GM10266 (cell line): ENCODE measurements at regions not wholly inside any gene's neighbourhood (a gene's known extent, or its start where the extent isn't known, plus 50 kb on each side); places are given as distances from the start of the nearest gene placed in this dataset.

Source experiments
- DNase-seq: peaks from one replicate; pipeline ENCODE4 v3.0.0; 2012; ENCODE audit errors: extremely low spot score
- TF ChIP-seq, protein P1 (sequence below): IDR thresholded peaks from 2 replicates; pipeline ENCODE4 v1.5.1; 2012; ENCODE audit warnings: mild to moderate bottlenecking, low read depth; ENCODE audit not compliant: control insufficient read depth, insufficient read depth; ENCODE audit errors: missing control alignments

DNA sequence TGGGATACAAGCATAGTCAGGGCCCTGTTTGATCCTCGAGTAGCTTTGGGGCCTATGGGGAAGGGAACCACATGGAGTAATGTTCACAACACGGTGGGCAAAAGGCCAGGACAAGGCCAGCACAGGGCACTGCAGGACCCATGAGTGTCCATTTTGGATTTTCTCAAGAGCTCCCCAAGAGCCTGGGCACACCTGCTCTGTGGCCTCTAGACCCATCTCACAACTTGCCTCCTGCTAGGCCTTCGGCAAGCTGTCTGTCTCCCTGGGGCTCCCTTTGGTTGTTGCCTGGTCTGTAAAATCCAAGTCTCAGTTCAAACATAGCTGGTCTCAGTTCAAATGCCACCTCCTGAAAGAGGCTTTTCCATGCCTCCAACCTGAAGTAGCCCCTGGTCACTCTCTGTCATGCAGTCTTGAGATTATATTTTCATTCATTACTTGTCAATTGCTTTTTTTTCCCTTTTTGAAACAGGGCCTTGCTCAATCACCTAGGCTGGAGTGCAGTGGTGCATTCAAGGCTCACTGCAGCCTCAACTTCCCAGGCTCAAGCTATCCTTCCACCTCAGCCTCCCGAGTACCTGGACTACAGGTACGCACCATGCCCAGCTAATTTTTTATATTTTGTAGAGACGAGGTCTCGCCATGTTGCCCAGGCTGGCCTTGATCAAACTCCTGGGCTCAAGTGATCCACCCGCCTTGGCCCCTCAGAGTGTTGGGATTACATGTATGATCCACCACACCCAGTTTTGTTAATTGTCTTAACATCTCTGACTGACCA, 107.4 kb downstream of the MATN1 start:
- DNase-seq = no peak
- TF ChIP-seq, protein P1, sequence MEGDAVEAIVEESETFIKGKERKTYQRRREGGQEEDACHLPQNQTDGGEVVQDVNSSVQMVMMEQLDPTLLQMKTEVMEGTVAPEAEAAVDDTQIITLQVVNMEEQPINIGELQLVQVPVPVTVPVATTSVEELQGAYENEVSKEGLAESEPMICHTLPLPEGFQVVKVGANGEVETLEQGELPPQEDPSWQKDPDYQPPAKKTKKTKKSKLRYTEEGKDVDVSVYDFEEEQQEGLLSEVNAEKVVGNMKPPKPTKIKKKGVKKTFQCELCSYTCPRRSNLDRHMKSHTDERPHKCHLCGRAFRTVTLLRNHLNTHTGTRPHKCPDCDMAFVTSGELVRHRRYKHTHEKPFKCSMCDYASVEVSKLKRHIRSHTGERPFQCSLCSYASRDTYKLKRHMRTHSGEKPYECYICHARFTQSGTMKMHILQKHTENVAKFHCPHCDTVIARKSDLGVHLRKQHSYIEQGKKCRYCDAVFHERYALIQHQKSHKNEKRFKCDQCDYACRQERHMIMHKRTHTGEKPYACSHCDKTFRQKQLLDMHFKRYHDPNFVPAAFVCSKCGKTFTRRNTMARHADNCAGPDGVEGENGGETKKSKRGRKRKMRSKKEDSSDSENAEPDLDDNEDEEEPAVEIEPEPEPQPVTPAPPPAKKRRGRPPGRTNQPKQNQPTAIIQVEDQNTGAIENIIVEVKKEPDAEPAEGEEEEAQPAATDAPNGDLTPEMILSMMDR = no peak

- TF ChIP-seq, protein P1 = no peak
- DNase-seq = no peak
These were observed 108.1 kb downstream of the MATN1 start for GRCh38 chr1:30615076-30615795.

- no peak for DNase-seq
- TF ChIP-seq, protein P1 = no peak
These were observed 110.2 kb downstream of the MATN1 start for GRCh38 chr1:30613188-30613587.

DNA sequence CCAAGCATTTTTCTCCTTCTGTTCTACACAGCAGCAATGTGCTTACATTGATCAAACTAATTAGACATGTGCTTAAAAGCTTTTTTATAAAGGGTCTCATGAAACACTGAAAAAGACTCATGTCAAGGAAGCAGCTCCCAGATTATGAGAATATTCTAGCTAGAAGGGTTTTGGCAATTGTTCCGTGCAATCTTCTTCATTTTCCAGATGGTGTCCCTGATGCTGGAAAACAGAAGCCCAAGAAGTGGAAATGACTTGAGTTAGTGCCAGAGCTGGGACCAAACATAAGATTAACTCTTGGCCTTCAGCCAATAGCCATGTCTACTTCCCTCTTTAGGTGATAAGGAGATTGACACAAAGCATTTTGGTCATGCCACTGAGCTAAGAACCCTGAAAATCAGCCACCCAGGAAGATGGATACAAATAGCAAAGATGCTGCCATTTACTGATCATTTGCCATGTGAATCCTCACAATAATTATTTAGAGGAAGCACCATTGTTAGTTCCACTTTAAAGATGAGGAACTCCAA, 110.8 kb downstream of the MATN1 start:
- TF ChIP-seq, protein P1 = no peak
- no peak for DNase-seq

- TF ChIP-seq, protein P1 = no peak
- DNase-seq = no peak
These were observed 111.6 kb downstream of the MATN1 start for GRCh38 chr1:30611741-30612309.

DNA sequence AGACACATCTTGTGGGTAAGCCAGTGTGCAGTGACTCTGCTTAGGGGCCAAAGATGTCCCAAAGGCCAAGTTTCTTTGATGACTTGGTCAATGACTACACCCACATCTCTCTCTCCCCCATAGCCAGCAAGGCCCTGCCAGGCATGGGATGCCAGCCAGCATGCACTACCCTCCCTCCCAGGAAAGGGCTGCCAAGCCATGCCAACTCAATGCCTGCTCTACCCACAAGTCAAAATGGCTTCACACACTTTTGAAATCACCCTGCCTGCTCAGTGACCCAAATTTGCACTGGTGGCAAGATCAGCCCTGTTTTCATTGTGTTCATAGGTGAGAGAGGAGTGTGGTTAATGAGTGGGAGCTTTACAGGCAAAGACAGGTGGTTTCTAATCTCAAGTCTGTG, 112.5 kb downstream of the MATN1 start:
- TF ChIP-seq, protein P1 = no peak
- no peak for DNase-seq
